ENCODE measurements at regions not wholly inside any gene's neighbourhood (a gene's known extent, or its start where the extent isn't known, plus 50 kb on each side); places are given as distances from the start of the nearest gene placed in this dataset.

DNA sequence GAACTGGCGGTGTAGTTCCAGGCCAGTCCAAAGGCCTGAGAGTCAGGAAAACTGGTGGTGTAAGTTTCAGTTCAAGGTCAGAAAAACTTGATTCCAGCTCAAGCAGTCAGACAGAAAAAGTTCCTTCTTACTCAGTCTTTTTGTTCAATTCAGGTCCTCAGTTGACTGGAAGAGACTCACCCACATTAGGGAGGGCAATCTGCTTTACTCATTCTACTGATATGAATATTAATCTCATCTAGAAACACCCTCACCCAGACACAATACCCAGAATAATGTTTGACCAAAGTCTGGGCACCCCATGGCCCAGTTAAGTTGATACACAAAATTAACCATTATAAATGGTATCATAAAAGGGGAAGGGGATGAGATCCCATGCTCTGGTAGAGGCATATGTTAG is 50.1 kb upstream of the LTA4H start:
- TF ChIP-seq ZNF626 (tag by site-specific recombination; IDR thresholded peaks at IDR 0.05) (no peak), CTCF (tag by site-specific recombination; IDR thresholded peaks at IDR 0.05) (no peak), ZNF585B (tag by site-specific recombination; IDR thresholded peaks at IDR 0.05) (no peak), ZNF670 (tag by site-specific recombination; IDR thresholded peaks at IDR 0.05; ENCODE audit: low read depth) (no peak), ZNF133 (tag by site-specific recombination; IDR thresholded peaks at IDR 0.05) (no peak), ZNF366 (tag by site-specific recombination; conservative IDR thresholded peaks at IDR 0.05) (no peak), ZNF529 (tag by site-specific recombination; IDR thresholded peaks at IDR 0.05; ENCODE audit: insufficient replicate concordance) (no peak), RBAK (tag by site-specific recombination; IDR thresholded peaks at IDR 0.05) (no peak)
